ENCODE measurements at regions not wholly inside any gene's neighbourhood (a gene's known extent, or its start where the extent isn't known, plus 50 kb on each side); places are given as distances from the start of the nearest gene placed in this dataset.

DNA sequence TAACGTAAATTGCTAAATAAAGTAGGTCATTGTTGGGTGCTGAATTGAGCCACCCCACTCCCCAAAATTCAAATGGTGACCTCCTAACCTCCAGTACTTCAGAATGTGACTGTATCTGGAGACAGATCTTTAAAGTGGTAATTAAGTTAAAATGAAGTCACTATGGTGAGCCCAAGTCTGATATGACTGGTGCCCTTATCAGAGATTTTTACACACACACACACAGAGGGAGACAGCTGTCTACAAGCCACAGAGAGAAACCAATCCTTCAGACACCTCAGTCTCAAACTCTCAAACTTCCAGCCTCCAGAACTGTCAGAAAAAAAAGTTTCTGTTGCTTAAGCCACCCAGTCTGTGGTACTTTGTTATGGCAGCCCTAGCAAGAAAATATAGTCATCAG, 879.2 kb upstream of the INTU start:
- Mint-ChIP-seq H3K27ac (no peak overlapping the region), H3K4me3 (no peak overlapping the region), H3K9me3 (ENCODE audit: insufficient read depth) (peaks cover 2% of the 10 kb centered on the region), H3K4me1 (no peaks in the 10 kb centered on the region), H3K27me3 (no peaks in the 10 kb centered on the region)
- DNase-seq (no peak), ATAC-seq (ENCODE audit: low read depth) (no peak)
- Histone ChIP-seq H2AFZ (ENCODE audit: insufficient read depth, low read depth, low read length, poor library complexity, severe bottlenecking) (no peak overlapping the region), H3K27ac (ENCODE audit: low read length in 2 of 2) (no peak overlapping the region), H3K4me1 (ENCODE audit: control insufficient read depth in 2 of 2, insufficient read depth in 2 of 2, low read length in 2 of 2) (no peaks in the 10 kb centered on the region), H3K9me3 (ENCODE audit: control extremely low read depth in 1 of 3, control insufficient read depth in 2 of 3, insufficient read depth in 1 of 3, low read length in 2 of 3) (peaks cover 0 to 5% (median 0%) of the 10 kb centered on the region in 3 donors), H3K36me3 (replicated peaks in 1 of 2; ENCODE audit: control extremely low read depth in 1 of 2, control insufficient read depth in 1 of 2, extremely low read depth in 1 of 2, insufficient read depth in 2 of 2, low read length in 1 of 2) (no peaks in the 10 kb centered on the region), H4K20me1 (ENCODE audit: control insufficient read depth, insufficient read depth, low read length, poor library complexity, severe bottlenecking) (no peaks in the 10 kb centered on the region), H3K4me2 (replicated peaks; ENCODE audit: low read depth, low read length, poor library complexity, severe bottlenecking) (no peak overlapping the region), H3K79me2 (ENCODE audit: control insufficient read depth, insufficient read depth, low read length) (no peaks in the 10 kb centered on the region), H3K27me3 (replicated peaks in 1 of 4; ENCODE audit: control extremely low read depth in 1 of 4, control insufficient read depth in 3 of 4, insufficient read depth in 4 of 4, low read length in 3 of 4) (no peaks in the 10 kb centered on the region), H3K9ac (ENCODE audit: low read length) (no peak overlapping the region), H3K4me3 (ENCODE audit: control extremely low read depth in 1 of 5, extremely low read depth in 1 of 5, insufficient read depth in 1 of 5, low read depth in 2 of 5, low read length in 4 of 5) (no peak overlapping the region)
- TF ChIP-seq, protein P1, sequence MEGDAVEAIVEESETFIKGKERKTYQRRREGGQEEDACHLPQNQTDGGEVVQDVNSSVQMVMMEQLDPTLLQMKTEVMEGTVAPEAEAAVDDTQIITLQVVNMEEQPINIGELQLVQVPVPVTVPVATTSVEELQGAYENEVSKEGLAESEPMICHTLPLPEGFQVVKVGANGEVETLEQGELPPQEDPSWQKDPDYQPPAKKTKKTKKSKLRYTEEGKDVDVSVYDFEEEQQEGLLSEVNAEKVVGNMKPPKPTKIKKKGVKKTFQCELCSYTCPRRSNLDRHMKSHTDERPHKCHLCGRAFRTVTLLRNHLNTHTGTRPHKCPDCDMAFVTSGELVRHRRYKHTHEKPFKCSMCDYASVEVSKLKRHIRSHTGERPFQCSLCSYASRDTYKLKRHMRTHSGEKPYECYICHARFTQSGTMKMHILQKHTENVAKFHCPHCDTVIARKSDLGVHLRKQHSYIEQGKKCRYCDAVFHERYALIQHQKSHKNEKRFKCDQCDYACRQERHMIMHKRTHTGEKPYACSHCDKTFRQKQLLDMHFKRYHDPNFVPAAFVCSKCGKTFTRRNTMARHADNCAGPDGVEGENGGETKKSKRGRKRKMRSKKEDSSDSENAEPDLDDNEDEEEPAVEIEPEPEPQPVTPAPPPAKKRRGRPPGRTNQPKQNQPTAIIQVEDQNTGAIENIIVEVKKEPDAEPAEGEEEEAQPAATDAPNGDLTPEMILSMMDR (IDR thresholded peaks at IDR 0.05), result no peak
- TF ChIP-seq EZH2 (IDR thresholded peaks at IDR 0.05; ENCODE audit: borderline replicate concordance, insufficient read depth, low read depth, low read length, poor library complexity, severe bottlenecking), result no peak
- intact Hi-C loops (cut with micrococcal nuclease), result no loop called here
- ChIA-PET POLR2A (no interaction called here), CTCF (no interaction called here)
- WGBS (ENCODE audit: insufficient coverage), result no CpG with 5 or more reads among the region's 1 CpG

DNA sequence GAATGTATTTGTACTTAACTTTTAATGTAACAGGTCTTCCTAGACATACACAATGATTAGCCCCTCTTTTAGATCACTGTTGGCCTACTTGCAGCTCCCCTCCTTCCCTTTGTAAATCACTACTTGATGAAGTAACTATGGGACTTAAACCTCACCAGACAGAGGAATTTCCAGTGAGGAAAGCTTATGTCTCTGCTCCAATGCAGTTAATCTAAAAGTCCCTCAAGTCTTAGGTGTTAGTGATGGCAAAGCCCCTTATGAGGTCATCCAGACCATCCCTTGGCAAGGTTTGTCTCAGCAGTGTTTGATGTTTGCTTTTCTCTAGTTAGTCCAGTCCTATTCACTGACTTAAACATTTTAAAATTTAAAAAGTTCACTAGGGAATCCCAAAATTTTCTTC, 877.3 kb upstream of the INTU start:
- H3K4me1 ChIP-seq (ENCODE audit: control insufficient read depth in 2 of 2, insufficient read depth in 2 of 2, low read length in 2 of 2), result no peaks in the 10 kb centered on the region
- Mint-ChIP-seq H3K4me1 (no peaks in the 10 kb centered on the region), H3K9me3 (ENCODE audit: insufficient read depth) (peaks cover 2% of the 10 kb centered on the region), H3K4me3 (no peak overlapping the region), H3K27me3 (no peaks in the 10 kb centered on the region), H3K27ac (no peak overlapping the region)
- CTCF ChIA-PET, result no interaction called here
- no peak for TF ChIP-seq EZH2 (IDR thresholded peaks at IDR 0.05; ENCODE audit: borderline replicate concordance, insufficient read depth, low read depth, low read length, poor library complexity, severe bottlenecking)
- TF ChIP-seq, protein P1 (IDR thresholded peaks at IDR 0.05), result no peak
- DNase-seq, result no peak
- intact Hi-C loops (cut with micrococcal nuclease), result no loop called here
- H2AFZ ChIP-seq (ENCODE audit: insufficient read depth, low read depth, low read length, poor library complexity, severe bottlenecking), result no peak overlapping the region
- no peaks in the 10 kb centered on the region for H3K36me3 ChIP-seq (replicated peaks in 1 of 2; ENCODE audit: control extremely low read depth in 1 of 2, control insufficient read depth in 1 of 2, extremely low read depth in 1 of 2, insufficient read depth in 2 of 2, low read length in 1 of 2)
- no peak overlapping the region for H3K4me2 ChIP-seq (replicated peaks; ENCODE audit: low read depth, low read length, poor library complexity, severe bottlenecking)
- ATAC-seq (ENCODE audit: low read depth), result no peak
- no peak overlapping the region for H3K9ac ChIP-seq (ENCODE audit: low read length)
- H3K27me3 ChIP-seq (replicated peaks in 1 of 4; ENCODE audit: control extremely low read depth in 1 of 4, control insufficient read depth in 3 of 4, insufficient read depth in 4 of 4, low read length in 3 of 4), result no peaks in the 10 kb centered on the region
- no peaks in the 10 kb centered on the region for H3K79me2 ChIP-seq (ENCODE audit: control insufficient read depth, insufficient read depth, low read length)
- no peak overlapping the region for H3K4me3 ChIP-seq (ENCODE audit: control extremely low read depth in 1 of 5, extremely low read depth in 1 of 5, insufficient read depth in 1 of 5, low read depth in 2 of 5, low read length in 4 of 5)
- POLR2A ChIA-PET, result no interaction called here
- no peak overlapping the region for H3K27ac ChIP-seq (ENCODE audit: low read length in 2 of 2)
- H3K9me3 ChIP-seq (ENCODE audit: control extremely low read depth in 1 of 3, control insufficient read depth in 2 of 3, insufficient read depth in 1 of 3, low read length in 2 of 3), result peaks cover 0 to 8% (median 0%) of the 10 kb centered on the region in 3 donors
- no peaks in the 10 kb centered on the region for H4K20me1 ChIP-seq (ENCODE audit: control insufficient read depth, insufficient read depth, low read length, poor library complexity, severe bottlenecking)

Data from B cell (primary cell).